HepG2 (cell line): ENCODE measurements at regions not wholly inside any gene's neighbourhood (a gene's known extent, or its start where the extent isn't known, plus 50 kb on each side); places are given as distances from the start of the nearest gene placed in this dataset.

ENCODE experiments used
- ATF7 ChIP-seq, 2 experiments: fragments of 450-650 bp in 1 of 2; sonication (generic) in 1 of 2; formaldehyde crosslinking in 1 of 2; IDR thresholded peaks; 2 replicates each; pipeline versions ENCODE4 v1.4.0 to v1.6.1; 2016 to 2020; ENCODE audit warnings: antibody characterized with exemption in 1 of 2, mild to moderate bottlenecking in 1 of 2, missing genetic modification reagents in 1 of 2
- NCOA1 ChIP-seq: sonication (generic); formaldehyde crosslinking; IDR thresholded peaks from 2 replicates; pipeline ENCODE4 v1.9.0; 2021; ENCODE audit warnings: missing genetic modification reagents
- NFIC ChIP-seq: IDR thresholded peaks from 2 replicates; pipeline ENCODE4 v1.6.1; 2012; ENCODE audit warnings: mild to moderate bottlenecking, low read length, inconsistent platforms
- SUZ12 ChIP-seq: fragments of 150-350 bp; IDR thresholded peaks from 2 replicates; pipeline ENCODE4 v1.6.1; 2014; ENCODE audit warnings: low read depth, low read length
- ZNF362 ChIP-seq: sonication (generic); formaldehyde crosslinking; IDR thresholded peaks from 2 replicates; pipeline ENCODE4 v1.4.0; 2020; ENCODE audit warnings: missing genetic modification reagents, mild to moderate bottlenecking, borderline replicate concordance

- TF ChIP-seq NCOA1 (CRISPR knock-in tag) (no peak), SUZ12 (no peak), NFIC (no peak), ZNF362 (CRISPR knock-in tag) (no peak), ATF7 (IDR thresholded peaks at IDR 0.05) (no peak), ATF7 (CRISPR knock-in tag; IDR thresholded peaks at IDR 0.05) (no peak)
These were observed 72.3 kb upstream of the TWIST2 start for GRCh38 chr2:238775591-238775990.
